ENCODE measurements at regions not wholly inside any gene's neighbourhood (a gene's known extent, or its start where the extent isn't known, plus 50 kb on each side); places are given as distances from the start of the nearest gene placed in this dataset.

DNA sequence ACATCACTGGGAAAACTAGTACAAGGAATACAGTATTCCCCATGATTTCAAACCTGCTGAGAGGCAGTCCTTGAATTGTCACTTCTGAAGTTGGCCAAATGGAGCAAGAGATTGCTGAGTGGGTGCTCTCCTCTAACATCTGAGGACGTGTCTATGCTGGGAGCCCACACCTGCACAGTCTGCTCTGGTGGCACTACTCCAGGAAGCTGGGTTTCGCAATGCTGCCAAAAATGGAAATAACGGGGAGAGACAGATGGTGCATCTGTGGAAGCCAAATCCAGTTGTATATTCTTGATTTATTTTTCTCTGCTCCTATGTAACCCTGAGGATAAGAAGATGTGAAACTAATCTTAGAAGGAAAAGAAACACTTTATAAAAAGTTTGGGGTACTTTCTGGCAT is 240.1 kb upstream of the CTSO start:
- intact Hi-C loops (cut with DNase I): no loop called here
- H3K9me3 ChIP-seq: no peaks in the 10 kb centered on the region
- no peak for DNase-seq

DNA sequence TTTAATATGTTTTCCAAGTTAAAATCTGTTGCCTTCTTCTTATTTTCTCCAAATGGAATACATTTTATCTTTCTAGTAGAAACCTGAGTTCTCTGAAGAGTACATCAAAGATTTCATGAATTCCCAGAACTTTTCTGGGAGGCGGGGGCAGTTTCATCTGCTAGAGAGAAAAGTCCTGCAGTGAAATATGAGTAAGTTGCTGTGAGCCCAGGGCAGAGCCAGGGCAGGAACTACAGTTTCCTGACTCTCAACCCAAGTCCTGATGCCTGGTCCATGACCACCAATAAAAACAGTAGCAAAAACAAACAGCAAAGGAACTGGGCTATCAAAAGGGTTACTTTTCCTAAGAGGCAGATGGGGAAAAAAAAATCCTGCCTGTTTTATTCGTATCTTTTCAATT is 239.4 kb upstream of the CTSO start:
- TF ChIP-seq, protein P1, sequence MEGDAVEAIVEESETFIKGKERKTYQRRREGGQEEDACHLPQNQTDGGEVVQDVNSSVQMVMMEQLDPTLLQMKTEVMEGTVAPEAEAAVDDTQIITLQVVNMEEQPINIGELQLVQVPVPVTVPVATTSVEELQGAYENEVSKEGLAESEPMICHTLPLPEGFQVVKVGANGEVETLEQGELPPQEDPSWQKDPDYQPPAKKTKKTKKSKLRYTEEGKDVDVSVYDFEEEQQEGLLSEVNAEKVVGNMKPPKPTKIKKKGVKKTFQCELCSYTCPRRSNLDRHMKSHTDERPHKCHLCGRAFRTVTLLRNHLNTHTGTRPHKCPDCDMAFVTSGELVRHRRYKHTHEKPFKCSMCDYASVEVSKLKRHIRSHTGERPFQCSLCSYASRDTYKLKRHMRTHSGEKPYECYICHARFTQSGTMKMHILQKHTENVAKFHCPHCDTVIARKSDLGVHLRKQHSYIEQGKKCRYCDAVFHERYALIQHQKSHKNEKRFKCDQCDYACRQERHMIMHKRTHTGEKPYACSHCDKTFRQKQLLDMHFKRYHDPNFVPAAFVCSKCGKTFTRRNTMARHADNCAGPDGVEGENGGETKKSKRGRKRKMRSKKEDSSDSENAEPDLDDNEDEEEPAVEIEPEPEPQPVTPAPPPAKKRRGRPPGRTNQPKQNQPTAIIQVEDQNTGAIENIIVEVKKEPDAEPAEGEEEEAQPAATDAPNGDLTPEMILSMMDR (IDR thresholded peaks at IDR 0.05): no peak
- Histone ChIP-seq H3K4me3 (no peak overlapping the region), H3K27ac (no peak overlapping the region), H3K36me3 (no peaks in the 10 kb centered on the region), H3K9me3 (no peaks in the 10 kb centered on the region), H3K4me1 (no peaks in the 10 kb centered on the region), H3K27me3 (ENCODE audit: low read depth) (no peaks in the 10 kb centered on the region)
- no peak for ATAC-seq
- DNase-seq: no peak
- intact Hi-C loops (cut with DNase I): no loop called here

More for the DNA sequence above, 240.1 kb upstream of the CTSO start:
- H3K27me3 ChIP-seq (ENCODE audit: low read depth): no peaks in the 10 kb centered on the region
- H3K4me1 ChIP-seq: no peaks in the 10 kb centered on the region
- H3K36me3 ChIP-seq: no peaks in the 10 kb centered on the region
- no peak for ATAC-seq
- H3K27ac ChIP-seq: no peak overlapping the region
- TF ChIP-seq, protein P1 (IDR thresholded peaks at IDR 0.05): no peak
- no peak overlapping the region for H3K4me3 ChIP-seq

DNA sequence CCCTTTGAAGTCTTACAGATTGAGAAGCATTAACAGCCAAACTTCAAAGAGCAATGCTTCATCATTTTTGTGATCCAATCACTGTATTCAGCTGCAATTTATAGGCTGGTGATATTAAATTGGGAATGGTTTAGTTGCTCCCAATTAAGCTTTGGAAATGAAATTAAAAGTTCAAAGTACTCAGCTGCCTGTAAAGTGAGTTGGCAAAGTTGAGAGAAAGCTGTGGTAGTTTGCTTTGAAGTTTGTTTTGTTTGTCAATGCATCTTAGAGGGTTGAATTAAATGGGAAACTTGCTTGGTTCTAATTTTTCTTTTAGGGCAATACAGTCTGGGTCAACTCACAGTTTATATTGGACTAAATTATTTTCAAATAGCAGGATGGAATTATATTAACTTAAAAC is 238.4 kb upstream of the CTSO start:
- Histone ChIP-seq H3K27me3 (ENCODE audit: low read depth) (no peaks in the 10 kb centered on the region), H3K27ac (no peak overlapping the region), H3K4me3 (no peak overlapping the region), H3K4me1 (no peaks in the 10 kb centered on the region), H3K9me3 (no peaks in the 10 kb centered on the region), H3K36me3 (no peaks in the 10 kb centered on the region)
- intact Hi-C loops (cut with DNase I): no loop called here
- ATAC-seq: no peak
- no peak for DNase-seq
- TF ChIP-seq, protein P1 (IDR thresholded peaks at IDR 0.05): no peak

DNA sequence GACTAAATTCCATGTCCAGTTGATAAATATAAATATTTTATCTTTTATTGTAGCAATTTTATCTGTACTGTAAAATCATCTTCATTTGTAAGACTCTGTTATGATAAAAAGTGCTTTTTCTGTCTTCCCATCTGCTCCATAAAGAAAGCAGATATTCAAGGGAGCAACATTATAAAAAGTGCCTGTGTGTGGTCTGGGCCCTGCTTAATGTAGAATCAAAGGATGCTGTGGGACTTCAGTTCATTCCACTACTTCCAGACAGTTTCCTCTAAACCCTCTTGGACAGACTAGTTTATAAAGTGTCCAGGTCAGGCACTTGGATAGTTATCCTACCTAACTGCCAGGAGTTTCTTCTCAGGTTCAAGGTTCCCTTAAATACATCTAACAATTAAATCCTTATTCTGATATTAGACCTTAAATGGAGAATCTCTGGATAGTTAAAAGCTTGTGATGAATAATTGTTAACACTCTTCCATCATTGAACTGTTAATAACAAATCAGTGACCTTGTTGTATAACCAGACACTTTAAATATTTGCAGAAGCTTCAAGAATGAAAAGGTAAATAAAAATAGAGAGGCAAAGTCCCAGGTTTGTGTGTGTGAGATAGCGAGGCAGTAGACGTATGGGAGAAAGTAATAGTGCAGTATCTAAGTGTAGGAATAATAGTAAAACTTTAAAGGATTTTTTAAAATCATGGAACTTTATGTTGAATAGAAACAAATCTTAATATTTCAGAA is 237.5 kb upstream of the CTSO start:
- Histone ChIP-seq H3K36me3 (no peaks in the 10 kb centered on the region), H3K27me3 (ENCODE audit: low read depth) (no peaks in the 10 kb centered on the region), H3K9me3 (no peaks in the 10 kb centered on the region), H3K4me1 (no peaks in the 10 kb centered on the region), H3K27ac (no peak overlapping the region), H3K4me3 (no peak overlapping the region)
- TF ChIP-seq, protein P1 (IDR thresholded peaks at IDR 0.05): no peak
- DNase-seq: no peak
- ATAC-seq: no peak
- intact Hi-C loops (cut with DNase I): no loop called here

DNA sequence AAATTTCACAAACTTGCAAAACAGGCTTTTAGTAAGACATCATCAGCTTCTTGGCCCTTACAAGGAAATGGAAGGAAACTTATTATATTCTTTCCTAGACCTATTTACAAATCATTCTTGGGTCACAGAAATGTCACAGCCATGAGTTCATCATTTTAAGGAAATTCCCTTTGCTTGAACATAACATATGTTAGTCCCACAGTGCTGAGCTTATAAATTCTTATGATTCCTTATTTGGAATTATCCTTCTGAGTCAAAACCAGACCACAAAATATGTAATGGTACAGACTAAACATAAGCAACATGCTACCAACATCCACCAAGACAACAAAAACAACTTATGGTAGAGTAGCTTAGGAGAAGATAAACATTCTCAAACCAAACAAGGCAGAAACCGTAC is 236.9 kb upstream of the CTSO start:
- no peaks in the 10 kb centered on the region for H3K36me3 ChIP-seq
- no peak overlapping the region for H3K4me3 ChIP-seq
- intact Hi-C loops (cut with DNase I): no loop called here
- no peak for DNase-seq
- H3K9me3 ChIP-seq: no peaks in the 10 kb centered on the region
- H3K27ac ChIP-seq: no peak overlapping the region
- H3K27me3 ChIP-seq (ENCODE audit: low read depth): no peaks in the 10 kb centered on the region
- TF ChIP-seq, protein P1 (IDR thresholded peaks at IDR 0.05): no peak
- no peak for ATAC-seq
- H3K4me1 ChIP-seq: no peaks in the 10 kb centered on the region
